ENCODE measurements at regions not wholly inside any gene's neighbourhood (a gene's known extent, or its start where the extent isn't known, plus 50 kb on each side); places are given as distances from the start of the nearest gene placed in this dataset.

DNA sequence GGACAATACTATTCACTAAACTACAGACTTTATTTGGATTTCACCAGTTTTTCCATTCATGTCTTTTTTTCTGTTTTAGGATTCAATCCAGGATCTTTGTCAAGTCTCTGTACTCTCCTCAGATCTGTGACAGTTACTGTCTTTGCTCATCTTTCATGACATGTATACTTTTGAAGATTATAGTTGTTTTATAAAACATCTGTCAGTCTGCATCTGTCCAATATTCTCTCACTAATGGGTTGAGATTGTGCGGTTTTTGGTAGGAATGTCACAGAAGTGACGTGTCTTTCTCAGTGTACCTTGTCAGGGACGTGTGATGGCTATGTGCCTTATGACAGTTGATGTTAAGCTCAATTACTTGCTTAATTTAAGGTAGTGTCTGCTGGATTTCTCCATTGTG is 124.9 kb upstream of the TPK1 start:
- FAIRE-seq (no peak), ATAC-seq (no peak), DNase-seq (ENCODE audit: low read depth in 1 of 2, low spot score in 1 of 2) (no peak)
- no peak for TF ChIP-seq EHMT2 (IDR thresholded peaks at IDR 0.05; ENCODE audit: low read depth)
- TF ChIP-seq HOXB5 (CRISPR knock-in tag; IDR thresholded peaks at IDR 0.05), result no peak
- TF ChIP-seq PHF8 (IDR thresholded peaks at IDR 0.05; ENCODE audit: borderline replicate concordance, low read depth), result no peak
- no peak for TF ChIP-seq KDM5A (IDR thresholded peaks at IDR 0.05)
- Histone ChIP-seq H3K27ac (no peak overlapping the region), H3K4me2 (no peak overlapping the region), H3K4me1 (no peaks in the 10 kb centered on the region), H3K4me3 (no peak overlapping the region), H3K9me3 (no peaks in the 10 kb centered on the region)
- WGBS (ENCODE audit: missing lambda C conversion rate), result 0% methylated on average over 3 of the region's 3 CpGs
- ChIA-PET POLR2A (no interaction called here), CTCF (interaction anchor here (0.6 kb wide), 1 partner anchor 389 kb away, joined by 4 read pairs; no protein-coding TSS in a partner anchor)

DNA sequence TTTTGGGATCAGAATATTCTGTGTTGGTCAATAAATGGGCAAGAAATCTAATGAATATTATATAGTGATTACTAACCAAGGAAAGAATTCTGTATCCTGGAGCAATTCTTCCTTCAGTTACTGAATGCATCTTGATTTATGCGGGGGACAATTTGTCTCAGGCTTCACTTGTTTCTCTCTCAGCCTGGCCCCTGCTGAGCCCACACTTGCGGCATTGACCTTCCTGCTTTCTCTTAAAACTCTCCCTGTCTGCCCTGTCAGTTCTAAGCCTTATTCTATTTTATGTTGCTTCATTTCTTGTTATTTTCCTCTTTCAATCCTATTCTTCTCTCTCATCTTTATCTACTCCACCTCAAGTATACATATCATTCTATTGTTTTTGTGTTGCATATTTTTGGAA is 122.1 kb upstream of the TPK1 start:
- ChIA-PET CTCF (no interaction called here), POLR2A (no interaction called here)
- Histone ChIP-seq H3K27ac (no peak overlapping the region), H3K4me3 (no peak overlapping the region), H3K4me2 (no peak overlapping the region), H3K9me3 (no peaks in the 10 kb centered on the region), H3K4me1 (no peaks in the 10 kb centered on the region)
- no peak for ATAC-seq
- 27% methylated on average over 2 of the region's 2 CpGs for WGBS (ENCODE audit: missing lambda C conversion rate)
- no peak for TF ChIP-seq CBX2 (IDR thresholded peaks at IDR 0.05; ENCODE audit: borderline replicate concordance, low read depth)
- no peak for TF ChIP-seq CBX8 (IDR thresholded peaks at IDR 0.05)
- TF ChIP-seq, protein P1, sequence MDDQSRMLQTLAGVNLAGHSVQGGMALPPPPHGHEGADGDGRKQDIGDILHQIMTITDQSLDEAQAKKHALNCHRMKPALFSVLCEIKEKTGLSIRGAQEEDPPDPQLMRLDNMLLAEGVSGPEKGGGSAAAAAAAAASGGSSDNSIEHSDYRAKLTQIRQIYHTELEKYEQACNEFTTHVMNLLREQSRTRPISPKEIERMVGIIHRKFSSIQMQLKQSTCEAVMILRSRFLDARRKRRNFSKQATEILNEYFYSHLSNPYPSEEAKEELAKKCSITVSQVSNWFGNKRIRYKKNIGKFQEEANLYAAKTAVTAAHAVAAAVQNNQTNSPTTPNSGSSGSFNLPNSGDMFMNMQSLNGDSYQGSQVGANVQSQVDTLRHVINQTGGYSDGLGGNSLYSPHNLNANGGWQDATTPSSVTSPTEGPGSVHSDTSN (IDR thresholded peaks at IDR 0.05), result no peak
- no peak for TF ChIP-seq NPAS2 (CRISPR knock-in tag; IDR thresholded peaks at IDR 0.05; ENCODE audit: borderline replicate concordance)
- no peak for TF ChIP-seq ZC3H11A (IDR thresholded peaks at IDR 0.05)
- TF ChIP-seq, protein P2, sequence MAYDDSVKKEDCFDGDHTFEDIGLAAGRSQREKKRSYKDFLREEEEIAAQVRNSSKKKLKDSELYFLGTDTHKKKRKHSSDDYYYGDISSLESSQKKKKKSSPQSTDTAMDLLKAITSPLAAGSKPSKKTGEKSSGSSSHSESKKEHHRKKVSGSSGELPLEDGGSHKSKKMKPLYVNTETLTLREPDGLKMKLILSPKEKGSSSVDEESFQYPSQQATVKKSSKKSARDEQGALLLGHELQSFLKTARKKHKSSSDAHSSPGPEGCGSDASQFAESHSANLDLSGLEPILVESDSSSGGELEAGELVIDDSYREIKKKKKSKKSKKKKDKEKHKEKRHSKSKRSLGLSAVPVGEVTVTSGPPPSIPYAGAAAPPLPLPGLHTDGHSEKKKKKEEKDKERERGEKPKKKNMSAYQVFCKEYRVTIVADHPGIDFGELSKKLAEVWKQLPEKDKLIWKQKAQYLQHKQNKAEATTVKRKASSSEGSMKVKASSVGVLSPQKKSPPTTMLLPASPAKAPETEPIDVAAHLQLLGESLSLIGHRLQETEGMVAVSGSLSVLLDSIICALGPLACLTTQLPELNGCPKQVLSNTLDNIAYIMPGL (CRISPR knock-in tag; IDR thresholded peaks at IDR 0.05; ENCODE audit: borderline replicate concordance), result no peak
- no peak for TF ChIP-seq ESRRA (IDR thresholded peaks at IDR 0.05; ENCODE audit: borderline replicate concordance, low read length)
- no peak for TF ChIP-seq POLR2AphosphoS2 (conservative IDR thresholded peaks at IDR 0.05; ENCODE audit: low read length)
- TF ChIP-seq POLR2A (IDR thresholded peaks at IDR 0.05; ENCODE audit: low read length), result no peak
- TF ChIP-seq CEBPB (IDR thresholded peaks at IDR 0.05), result no peak
- TF ChIP-seq BHLHE40 (IDR thresholded peaks at IDR 0.05; ENCODE audit: low read depth, low read length), result no peak
- TF ChIP-seq GATA3 (IDR thresholded peaks at IDR 0.05; ENCODE audit: borderline replicate concordance), result no peak
- TF ChIP-seq FOSB (CRISPR knock-in tag; IDR thresholded peaks at IDR 0.05), result no peak
- TF ChIP-seq, protein P3, sequence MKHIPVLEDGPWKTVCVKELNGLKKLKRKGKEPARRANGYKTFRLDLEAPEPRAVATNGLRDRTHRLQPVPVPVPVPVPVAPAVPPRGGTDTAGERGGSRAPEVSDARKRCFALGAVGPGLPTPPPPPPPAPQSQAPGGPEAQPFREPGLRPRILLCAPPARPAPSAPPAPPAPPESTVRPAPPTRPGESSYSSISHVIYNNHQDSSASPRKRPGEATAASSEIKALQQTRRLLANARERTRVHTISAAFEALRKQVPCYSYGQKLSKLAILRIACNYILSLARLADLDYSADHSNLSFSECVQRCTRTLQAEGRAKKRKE (CRISPR knock-in tag; IDR thresholded peaks at IDR 0.05; ENCODE audit: low read depth), result no peak
- DNase-seq (ENCODE audit: low read depth in 1 of 2, low spot score in 1 of 2), result no peak
- FAIRE-seq, result no peak

DNA sequence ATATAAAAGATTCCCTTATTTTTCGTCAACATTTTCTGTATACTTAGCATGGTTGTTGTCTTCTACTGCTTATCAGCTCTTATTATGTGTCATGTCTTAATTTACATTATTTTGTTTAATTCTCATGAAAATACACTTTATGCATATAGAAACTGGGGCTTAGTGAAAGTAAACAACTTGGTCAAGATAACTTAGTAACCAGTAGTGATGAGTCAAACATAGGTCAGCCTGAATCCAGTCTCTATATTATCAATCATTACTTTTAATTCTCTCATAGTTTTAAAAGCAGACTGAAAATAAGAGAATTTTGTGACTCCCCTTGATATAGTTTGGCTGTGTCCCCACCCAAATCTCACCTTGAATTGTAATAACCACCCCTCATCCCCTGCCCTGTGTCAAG is 119.6 kb upstream of the TPK1 start:
- CTCF ChIA-PET, result no interaction called here

More for the DNA sequence above, 119.6 kb upstream of the TPK1 start:
- POLR2A ChIA-PET, result no interaction called here
- Histone ChIP-seq H3K4me1 (no peaks in the 10 kb centered on the region), H3K9me3 (no peaks in the 10 kb centered on the region), H3K4me2 (no peak overlapping the region), H3K4me3 (no peak overlapping the region), H3K27ac (no peak overlapping the region)
- 2% methylated on average over 1 of the region's 1 CpG for WGBS (ENCODE audit: missing lambda C conversion rate)
- DNase-seq (ENCODE audit: low read depth in 1 of 2, low spot score in 1 of 2), result no peak
- TF ChIP-seq KDM5A (IDR thresholded peaks at IDR 0.05), result no peak
- no peak for TF ChIP-seq ZFP36 (IDR thresholded peaks at IDR 0.05; ENCODE audit: borderline replicate concordance, partially characterized antibody)
- no peak for TF ChIP-seq RARB (CRISPR knock-in tag; IDR thresholded peaks at IDR 0.05)
- no peak for TF ChIP-seq CBX8 (IDR thresholded peaks at IDR 0.05)
- no peak for TF ChIP-seq MYC (IDR thresholded peaks at IDR 0.05; ENCODE audit: borderline replicate concordance, low read length)
- TF ChIP-seq POLR2AphosphoS2 (conservative IDR thresholded peaks at IDR 0.05; ENCODE audit: low read length), result no peak
- TF ChIP-seq HEYL (CRISPR knock-in tag; IDR thresholded peaks at IDR 0.05), result no peak
- ATAC-seq, result no peak
- FAIRE-seq, result no peak

Data from A549 (cell line).